IPS-NIHi7 (cell line): ENCODE measurements at regions not wholly inside any gene's neighbourhood (a gene's known extent, or its start where the extent isn't known, plus 50 kb on each side); places are given as distances from the start of the nearest gene placed in this dataset.
"Not testable (repeated sequence)": the region's sequence is repeated elsewhere in the genome, so short reads cannot be mapped to it uniquely, and the experiment has no call there.

Experiments used
- DNase-seq: peaks from one replicate; pipeline ENCODE4 v3.0.0; 2012; ENCODE audit warnings: mixed read lengths; ENCODE audit errors: extremely low spot score

DNA sequence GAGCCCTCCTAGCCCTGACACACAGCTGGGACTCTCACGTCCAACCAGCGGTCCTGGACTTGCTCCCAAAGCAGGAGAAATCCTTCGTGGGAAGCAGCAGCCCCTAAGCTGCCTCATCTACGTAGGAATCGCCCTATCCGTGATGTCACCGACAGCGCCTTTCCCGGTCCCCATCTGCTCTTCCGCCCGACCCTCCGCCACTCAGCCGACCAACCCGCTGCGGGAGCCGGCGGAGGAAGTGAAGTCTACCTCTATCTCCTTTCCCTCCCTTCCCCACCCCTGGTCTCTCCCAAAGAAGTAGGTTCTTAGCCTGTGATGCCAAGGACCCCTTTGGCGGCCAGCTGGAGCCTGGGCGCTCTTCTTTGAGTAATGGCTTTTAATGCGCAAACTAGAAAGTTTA, 272.1 kb downstream of the FAM72C start:
- no peak for DNase-seq

DNA sequence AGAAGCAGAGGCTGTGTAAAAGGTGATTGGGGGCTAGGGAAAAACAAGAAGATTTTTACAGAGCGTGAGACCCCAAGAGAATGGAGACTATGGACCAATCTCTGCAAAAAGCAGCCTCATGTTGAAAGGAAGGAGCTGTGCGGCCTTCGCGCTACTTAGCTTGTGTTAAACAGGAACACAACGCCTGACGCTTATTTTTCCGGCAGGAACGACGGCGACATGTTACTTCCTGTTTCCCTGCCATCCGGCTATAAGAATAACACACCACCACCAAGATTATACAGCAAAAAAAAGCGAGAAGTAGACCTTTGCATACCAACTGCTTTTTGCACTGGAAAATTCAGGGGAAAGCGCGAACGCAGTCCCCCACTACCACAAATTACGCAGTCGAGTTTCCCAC, 272.7 kb downstream of the FAM72C start:
- DNase-seq: no peak

DNA sequence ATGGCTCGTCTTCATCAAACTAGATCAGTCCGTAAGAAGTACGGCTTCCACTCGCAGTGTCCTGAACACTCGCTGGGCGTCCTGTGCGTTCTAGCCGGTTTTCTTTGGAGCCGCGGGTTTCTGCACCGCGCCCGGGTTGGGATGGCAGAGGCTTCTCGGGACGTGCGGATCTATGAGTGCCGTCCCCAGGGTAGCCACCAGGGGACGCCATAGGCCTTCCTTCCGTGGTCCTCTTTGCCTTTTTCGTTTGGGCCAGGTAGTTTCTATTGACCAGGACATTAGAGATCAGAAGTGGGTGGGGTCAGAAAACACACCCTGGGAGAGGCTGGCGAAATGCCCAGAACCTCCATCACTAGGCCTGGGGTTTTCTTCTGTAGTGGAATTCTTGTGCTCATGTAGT, 273.8 kb downstream of the FAM72C start:
- peak; percentile 81 for DNase-seq

DNA sequence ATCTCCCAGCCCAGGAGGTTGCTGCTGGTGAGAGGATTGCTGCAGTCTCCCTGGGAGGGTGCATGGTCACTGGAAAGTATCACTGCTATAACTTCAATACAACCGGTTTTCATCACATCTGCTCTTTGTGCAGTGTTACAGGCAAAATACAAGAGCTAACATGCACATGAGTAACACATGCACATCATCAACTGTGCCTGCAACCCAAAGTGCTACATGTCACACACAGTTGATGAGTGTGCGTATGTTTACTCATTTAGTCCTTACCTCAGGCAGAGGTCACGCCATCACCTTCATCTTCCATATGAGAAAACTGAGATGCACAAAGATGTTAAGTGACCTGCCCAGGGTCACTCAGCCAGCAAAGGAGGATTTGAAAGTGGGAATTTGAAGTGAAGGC, 277.7 kb downstream of the FAM72C start:
- DNase-seq: no peak

DNA sequence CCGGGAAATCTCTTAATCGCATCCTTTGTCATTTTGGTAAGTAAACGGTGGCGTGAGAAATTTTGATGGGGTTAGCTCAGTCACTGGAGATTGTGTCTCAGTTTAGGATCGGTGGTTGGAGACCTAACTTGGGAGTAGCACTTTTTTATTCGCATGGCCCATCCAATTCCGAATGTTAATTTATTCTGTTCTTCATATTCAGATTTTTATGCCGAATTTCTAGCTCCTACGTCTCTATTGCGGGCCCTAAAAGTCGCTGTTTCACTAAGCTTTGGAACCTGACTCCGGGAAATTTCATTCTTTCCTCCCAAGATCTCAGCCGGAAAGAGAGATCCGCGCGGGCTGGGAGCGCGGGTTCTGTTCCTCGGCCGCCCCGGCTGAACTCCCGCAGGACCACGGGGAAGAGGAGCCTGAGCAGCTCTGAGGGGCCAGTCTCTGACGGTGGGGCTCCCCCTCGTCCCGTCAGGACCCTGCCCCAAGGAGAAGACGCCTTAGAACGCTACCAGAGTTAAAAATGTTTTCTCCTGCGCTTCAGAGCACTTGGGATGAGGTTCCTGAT, 279.7 kb downstream of the FAM72C start:
- DNase-seq: no peak

GRCh38 chr1:143691400-143691891, 280.3 kb downstream of the FAM72C start:
- DNase-seq: no peak

DNA sequence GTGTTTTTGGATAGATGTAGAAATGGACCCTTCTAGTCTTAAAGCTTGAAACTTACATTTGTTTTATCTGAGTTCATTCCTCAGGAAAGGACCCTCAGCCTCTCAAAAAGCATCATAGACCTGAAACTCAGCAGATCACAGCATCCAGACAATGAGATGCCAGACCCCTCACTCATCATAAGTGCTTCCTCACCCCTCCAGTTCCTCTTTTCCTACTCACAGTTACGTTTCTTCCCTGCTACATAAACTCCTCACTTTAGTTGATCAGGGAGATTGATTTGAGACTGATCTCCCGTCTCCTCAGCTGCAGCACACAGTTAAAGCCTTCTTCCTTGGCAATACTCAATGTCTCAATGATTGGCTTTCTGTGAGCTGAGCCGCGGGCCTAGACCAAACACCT, 282.0 kb downstream of the FAM72C start:
- no peak for DNase-seq

DNA sequence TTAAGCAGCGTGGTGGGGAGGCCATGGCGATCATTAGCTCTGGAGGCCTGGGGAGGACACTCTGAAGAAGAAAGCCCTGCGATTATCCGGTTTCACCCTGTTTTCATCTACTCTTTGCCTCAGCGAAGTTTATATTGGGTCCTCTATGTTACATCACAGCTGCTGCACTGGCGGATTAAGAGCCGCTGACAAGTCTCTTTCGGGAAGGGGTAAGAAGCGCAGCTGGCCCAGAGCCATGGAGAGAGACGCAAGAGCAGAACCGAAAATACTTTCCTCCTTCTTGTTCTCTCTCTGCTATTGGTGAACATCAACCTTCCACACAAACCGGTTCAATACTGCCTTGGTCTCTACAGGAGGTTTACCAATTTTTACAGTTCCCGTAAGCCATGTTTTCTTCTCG, 291.5 kb downstream of the FAM72C start:
- no peak for DNase-seq

- DNase-seq: no peak
Measured at GRCh38 chr1:143672983-143673382, 298.8 kb downstream of the FAM72C start.

DNA sequence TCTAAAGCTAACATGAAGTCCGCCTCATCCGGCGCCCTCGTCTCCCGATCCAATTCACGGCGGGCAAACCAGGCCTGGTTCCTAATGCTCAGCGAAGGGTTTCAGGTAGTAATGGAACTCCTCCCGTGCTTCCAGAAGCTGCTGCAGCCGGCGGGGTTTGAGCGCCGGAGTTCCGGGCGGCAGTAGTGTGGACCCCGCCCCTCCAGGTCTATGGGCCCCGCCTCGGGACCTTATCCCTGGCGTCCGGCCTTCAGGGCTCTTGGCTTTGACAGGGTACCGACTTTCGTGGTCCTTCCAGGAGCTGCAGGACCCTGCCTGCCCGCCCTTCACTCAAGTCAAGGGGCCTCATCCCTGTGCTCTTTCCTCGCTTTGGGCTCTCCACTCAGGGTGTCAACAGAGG, 304.1 kb downstream of the FAM72C start:
- no peak for DNase-seq

DNA sequence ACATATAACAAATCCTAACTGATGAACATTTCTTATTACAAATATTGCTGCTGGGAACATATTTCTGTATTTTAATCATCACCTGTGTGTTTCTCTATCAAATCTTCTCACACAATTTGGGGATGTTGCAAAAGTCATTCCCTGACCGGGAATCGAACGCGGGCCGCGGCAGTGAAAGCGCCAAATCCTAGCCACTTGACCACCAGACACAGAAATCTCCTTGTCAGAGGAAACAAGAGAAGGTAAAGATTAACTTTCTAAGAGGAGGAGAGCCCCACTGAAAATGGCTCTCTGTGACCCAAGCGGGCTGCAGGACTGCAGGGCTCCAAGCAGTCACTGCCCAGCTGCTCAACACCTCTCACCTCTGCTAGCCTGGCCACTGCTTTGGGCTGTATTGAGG, 304.9 kb downstream of the FAM72C start:
- no peak for DNase-seq

DNA sequence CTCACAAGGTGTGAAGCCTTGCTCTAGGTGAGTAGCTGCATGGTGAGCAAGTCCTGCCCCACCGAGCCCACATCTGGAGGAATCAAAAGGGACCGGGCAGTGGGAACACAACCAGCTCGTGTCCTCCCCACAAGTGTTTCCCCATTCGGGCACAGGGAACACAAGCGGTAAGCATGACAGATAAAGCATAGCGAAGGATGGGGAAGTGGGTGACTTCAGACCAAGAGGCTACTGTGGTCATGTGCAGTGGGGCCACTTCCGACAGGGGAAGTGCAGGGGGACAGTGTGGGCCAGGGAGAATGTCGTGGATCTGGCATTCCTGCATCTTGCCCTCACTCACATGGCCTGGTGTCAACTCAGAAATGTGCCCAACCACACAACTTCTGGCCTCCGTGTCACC, 306.2 kb downstream of the FAM72C start:
- DNase-seq: no peak

GRCh38 chr1:143663056-143663455, 308.7 kb downstream of the FAM72C start:
- DNase-seq: not testable (repeated sequence)

GRCh38 chr1:143661418-143662101, 310.2 kb downstream of the FAM72C start:
- DNase-seq: peak; percentile 40

GRCh38 chr1:143660354-143660941, 311.3 kb downstream of the FAM72C start:
- no peak for DNase-seq

- no peak for DNase-seq
Measured at GRCh38 chr1:143653429-143653802, 318.4 kb downstream of the FAM72C start.

DNA sequence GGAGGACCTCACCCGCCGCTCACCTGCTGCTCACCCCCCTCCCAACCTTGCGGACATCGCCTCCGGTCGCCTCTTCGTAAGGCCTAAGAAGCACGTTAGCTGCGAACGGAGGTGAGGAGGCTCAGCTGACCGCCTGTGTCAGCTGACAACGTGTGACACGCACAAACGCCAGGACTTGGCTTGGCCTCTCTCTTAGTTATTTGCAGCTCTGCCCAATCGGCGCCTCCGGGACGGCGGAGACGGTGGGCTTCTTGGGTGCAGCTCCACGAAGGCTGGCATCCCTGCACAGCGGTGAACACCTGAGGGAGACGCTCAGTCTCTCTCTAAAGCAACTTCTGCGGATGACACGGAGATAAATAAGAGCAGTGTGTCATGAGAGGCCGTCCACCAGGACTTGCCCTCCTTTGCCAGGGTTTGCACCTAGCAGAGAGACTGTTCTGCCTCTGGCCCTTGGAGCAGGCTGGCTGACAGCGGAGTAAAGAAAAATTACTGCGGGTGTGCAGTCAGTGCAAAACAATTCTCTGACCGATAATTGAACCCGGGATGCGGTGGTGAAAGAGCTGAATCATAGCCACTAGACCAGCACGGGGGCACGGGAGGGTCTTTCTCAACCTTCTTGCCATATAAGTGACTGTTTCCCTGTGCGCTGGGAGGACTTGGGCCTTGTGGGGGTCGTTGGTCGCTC, 318.9 kb downstream of the FAM72C start:
- no peak for DNase-seq

DNA sequence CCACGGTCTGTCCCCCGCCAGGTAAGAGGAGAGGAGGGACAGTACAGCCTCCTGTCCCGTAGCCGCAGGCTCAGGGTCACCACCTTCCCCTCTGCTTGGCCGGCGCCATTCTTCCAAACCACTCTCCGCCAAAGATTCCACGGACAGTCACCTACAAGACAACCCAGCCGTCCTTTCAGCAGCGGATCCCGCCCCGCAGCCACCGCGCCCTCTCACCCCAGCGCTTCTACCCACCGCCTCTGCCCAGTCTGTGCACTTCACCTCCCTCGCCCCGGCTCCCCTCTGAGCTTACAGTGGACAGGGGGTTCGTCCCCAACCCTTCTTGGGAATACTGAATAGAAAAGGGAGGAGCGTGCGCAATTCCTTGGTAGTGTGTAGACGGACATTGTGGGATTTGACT, 319.6 kb downstream of the FAM72C start:
- no peak for DNase-seq

- no peak for DNase-seq
Measured at GRCh38 chr1:143651350-143651992, 320.3 kb downstream of the FAM72C start.

DNA sequence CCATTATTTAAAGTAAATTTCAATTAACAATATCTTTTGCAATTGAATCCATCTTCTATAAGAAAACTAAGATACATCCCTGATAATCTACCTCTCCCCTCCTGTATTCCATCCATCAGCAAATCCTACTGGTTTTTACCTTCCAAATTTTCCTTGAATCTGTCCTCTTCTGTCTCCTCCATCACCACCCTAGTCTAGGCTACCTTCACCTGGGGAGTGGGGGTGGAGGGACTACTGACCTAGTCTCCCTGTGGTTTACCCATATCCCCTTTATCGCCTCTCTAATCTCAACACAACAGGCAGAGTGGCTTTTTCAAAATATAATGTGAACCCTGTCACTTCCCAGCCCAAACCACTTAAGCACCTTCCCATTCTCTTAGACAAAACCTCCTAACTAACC, 327.8 kb downstream of the FAM72C start:
- DNase-seq: not testable (repeated sequence)

DNA sequence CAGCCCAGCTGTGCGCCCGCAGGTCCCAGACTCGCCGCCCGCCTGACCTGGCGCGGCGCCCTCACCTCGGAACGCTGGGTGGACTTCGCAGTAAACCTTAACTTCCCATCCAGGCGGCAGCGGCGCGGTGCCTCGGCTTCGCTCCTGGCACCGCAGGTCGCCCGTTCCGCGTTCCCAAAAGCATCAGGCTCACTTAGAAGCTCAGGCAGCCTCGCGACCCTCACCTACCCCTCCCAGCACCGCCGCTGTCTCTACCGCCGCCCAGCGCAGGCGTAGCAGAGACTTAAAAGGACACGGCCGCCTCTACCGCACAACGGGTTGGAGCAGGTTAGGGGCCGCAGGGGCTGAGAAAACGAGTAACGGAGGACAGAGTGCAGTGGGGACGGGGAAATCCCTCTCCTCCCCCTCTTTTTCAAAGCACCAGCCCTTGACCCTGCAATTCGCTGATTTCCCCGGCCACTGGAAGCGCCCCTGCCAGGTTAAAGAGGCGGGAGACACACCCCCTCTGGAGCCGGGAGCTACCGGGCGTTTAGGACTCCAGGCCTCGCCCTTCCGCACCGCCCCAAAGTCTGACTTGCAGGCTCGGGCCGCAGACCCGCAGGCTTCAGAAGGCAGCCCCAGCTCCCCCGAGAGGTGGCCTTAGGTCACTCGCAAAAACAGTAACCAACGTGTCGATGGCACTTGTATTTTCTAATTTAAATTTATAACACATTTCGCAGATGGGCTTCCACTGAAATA, 328.5 kb downstream of the FAM72C start:
- DNase-seq: peak; percentile 50

DNA sequence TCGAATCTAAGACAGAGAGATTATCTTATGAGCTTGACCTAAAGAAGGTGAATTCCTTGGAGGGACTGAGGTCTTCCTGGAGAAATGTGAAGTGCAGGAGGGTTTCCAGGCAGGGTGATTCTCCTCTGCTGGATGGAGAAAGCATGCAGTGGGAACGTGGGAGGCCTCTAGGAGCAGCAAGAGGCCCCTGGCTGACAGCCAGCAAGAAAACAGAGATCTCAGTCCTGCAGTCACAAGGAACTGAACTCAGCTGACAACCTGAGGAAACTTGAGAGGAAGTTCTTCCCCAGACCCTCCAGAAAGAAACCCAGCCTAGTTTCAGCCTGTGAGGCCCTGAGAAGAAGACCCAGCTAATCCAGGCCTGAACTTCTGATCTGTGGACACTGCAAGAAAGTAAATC, 345.9 kb downstream of the FAM72C start:
- no peak for DNase-seq
